ENCODE measurements at regions not wholly inside any gene's neighbourhood (a gene's known extent, or its start where the extent isn't known, plus 50 kb on each side); places are given as distances from the start of the nearest gene placed in this dataset.

DNA sequence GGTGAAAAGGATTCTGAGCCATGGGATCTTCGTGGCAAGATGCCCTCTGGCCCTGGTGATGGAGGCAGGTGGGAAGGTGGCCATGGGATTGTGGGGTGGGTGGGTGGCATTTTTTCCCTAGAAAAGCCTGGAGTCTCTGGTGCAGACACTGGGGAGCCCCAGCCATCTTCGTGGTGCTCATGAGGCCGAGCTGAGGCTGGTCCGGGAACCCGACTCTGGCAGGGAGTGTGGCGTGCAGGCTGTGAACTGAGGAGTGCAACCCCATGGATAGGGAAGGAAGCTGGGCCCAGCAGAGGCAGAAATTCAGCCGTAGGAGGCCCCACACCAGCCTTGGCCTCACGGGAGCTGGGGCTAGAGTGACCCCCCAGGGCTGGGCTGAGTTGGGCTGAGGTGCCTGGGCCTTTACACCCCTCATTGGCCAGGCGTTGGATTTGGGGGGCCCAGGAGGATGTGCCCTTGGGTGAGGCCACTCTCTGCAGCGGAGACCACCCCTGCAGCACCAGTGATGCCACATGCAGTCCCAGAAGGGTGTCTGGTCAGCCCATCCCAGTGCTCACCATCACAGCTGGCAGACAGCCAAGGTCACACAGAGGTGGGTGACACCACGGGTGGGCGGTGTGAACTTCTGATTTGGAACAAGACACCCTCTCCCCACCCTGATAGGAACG lies 115.6 kb upstream of the HDAC4 start:
- DNase-seq (ENCODE audit: low spot score): no peak

DNA sequence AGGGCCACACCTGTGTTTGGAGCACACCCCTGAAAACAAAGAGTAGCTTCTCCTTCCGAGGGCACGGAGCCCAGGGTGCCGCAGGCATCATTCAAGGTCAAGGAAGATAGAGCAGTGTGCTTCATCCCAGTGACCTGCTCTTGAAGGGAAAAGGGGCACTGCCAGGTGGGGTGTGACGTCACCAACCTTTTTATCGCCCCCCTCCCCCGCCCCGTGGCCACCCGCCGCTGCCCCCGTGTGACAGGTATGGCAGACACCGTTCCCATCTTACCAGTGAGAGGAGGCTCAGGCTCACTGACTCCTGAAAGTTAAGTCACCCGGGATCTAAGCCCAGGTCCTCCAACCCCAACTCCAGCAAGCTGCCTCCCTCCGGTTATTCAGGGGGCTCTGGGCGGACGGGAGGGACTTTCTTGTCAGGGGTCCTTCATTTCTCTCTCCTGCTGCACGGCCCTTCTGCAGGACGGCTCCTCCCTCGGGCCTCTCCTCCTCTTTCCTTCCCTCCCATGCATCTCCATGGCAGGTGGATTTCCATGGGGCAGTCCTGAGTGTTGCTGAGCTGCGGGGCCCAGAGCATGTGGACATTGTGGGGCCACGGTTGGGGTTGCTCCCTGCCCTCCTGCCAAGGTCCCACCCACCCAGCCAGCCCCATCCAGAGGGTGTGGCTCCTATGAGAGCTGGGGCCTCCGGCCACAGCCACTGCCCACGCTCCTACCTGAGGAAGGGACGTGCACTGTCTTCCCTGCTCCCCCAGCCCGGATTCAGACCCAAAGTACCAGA lies 114.1 kb upstream of the HDAC4 start:
- DNase-seq (ENCODE audit: low spot score): no peak

DNA sequence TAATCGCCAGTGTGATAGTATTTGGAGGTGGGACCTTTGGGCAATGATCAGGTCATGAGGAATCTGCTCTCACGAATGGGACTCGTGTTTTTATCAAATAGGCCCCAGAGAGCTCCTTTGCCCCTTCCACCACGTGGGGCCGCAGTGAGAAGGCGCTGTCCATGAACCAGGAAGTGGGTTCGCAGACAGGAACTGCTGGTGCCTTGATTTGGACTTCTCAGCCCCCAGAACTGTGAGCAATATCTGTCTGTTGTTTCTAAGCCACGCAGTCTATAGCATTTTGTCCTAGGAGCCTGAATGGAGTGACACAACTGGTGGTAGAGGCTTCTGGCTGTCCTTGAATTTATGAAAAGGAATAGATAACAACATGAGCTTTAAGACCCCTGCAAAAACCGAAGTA lies 111.2 kb upstream of the HDAC4 start:
- no peak for DNase-seq (ENCODE audit: low spot score)

DNA sequence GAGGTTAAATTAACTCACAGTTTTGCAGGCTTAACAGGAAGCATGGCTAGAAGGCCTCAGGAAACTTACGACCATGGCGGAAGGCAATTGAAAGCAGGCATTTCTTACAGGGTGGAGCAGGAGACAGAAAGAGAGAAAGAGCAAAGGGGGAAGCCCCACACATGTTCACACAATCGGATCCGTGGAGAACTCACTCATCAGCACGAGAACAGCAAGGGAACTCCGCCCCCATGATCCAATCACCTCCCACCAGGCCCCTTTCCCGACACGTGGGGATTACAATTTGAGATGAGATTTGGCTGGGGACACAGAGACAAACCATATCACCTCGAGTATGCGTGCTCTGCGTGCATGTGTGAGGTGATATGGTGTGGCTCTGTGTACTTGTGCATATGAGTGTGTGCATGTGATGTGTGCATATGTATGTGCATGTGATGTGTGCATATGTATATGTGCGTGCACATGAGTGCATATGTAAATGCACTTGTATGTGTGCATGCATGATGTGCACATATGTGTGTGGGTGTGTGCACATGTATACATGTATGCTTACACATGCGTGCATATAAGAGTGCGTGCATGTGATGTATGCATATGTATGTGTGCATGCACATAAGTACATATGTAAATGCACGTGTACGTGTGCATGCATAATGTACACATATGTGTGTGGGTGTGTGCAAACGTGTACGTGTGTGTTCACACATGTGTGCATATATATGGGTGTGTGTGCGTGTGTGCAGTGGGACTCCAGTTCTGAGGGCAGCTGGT lies 108.7 kb upstream of the HDAC4 start:
- DNase-seq (ENCODE audit: low spot score): no peak

DNA sequence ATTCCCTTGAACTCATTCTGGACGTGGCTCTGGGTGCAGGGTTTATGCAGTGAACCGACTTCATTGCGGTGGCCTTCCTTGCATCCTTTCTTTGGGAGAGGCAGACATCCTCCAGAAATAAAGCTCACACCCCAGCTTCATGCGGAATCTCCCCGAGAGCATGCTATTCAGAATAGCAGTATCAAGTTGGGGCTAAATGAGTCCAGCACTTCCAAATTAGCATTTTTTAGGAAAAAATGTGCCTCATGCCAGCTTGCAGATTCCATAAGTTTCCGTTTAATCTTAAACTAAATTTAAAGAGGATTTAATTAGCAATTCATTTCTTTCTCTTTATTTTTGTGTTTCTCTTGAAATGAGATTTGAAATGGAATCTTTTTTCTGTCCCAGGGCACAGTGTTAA lies 107.4 kb upstream of the HDAC4 start:
- no peak for DNase-seq (ENCODE audit: low spot score)

DNA sequence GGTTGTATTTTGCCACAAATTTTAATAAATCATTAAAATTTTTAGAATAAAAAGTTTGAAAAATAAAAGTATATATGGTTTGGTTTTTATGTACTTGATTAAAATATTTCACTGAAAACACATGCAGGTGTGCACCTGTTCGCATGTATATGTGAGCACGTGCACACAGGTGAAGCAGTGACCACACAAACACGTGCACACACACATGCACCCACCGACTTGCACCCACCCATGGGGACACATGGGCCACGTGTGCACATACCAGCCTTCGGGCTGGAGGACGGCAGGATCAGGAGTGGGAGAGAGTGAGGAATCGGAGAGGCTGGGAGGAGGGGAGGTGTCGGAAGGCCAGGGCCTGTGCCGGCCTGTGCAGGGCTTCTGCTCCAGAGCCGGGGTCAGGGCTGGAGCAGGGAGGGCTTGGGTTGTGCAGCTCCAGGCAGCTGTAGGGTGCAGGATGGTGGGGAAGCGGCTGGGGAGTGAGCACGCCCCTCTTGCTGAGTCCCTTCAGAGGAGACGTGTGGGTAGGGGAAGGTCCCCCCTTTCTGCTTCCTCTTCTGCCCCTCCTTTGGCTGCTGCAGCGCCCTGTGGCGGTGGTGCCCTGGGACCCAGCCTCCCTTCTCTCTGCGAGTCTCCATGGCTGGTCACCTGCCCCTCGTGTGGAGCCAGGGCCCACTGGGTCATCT lies 106.9 kb upstream of the HDAC4 start:
- DNase-seq (ENCODE audit: low spot score): no peak

DNA sequence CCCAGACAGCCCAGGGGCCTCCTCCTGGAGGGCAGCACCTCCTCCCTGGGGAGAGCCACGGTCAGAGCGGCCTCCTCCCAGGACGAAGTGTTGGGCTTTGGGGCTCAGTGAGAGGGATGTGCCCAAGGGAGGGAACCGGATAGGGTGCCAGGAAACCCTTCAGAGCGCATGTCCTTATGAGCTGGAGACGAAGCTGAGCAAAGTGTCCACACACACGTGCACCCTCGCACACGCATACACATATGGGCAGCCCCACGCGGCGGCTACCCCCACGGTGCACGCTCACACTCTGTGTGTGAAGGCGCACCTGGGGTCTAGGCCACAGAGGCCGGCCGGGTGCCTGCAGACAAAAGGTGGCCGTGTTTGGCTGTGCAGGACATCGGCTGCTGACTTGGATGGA lies 106.1 kb upstream of the HDAC4 start:
- DNase-seq (ENCODE audit: low spot score): no peak

DNA sequence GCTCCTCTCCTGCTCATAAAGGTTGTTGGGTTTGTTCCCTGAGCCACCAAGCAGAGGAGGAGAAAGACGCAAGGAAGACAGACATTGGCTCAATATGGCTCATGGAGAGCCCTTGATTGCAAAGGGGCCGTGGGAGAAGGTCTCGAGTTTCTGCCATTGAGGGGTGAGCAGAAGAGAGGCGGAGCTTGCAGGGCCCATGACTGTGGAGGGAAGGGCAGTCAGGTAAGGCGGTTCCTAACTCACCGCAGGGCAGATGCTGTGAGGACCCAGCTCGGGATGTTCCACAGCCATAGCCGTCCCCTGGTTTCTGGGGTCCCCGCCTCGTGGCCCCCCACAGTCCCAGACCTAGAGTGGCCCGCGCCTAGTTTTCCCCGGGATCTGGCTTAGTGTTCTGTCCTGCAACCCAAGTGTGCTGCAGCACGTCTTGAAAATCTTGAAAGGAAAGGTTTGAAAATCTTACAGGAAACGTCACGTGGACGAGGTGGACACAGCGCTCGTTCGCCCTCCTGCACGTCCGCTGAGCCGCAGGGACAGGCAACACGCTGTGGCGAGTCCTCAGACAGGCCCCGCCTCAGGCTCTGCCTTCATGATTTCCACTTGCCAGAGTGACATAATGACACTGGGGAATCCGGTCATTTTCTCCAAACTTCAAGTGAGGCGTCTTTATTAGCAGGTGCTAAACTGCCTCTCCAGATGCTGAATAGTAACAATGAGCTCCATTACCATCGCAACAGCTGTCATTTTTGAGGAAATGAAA lies 105.5 kb upstream of the HDAC4 start:
- DNase-seq (ENCODE audit: low spot score): no peak

DNA sequence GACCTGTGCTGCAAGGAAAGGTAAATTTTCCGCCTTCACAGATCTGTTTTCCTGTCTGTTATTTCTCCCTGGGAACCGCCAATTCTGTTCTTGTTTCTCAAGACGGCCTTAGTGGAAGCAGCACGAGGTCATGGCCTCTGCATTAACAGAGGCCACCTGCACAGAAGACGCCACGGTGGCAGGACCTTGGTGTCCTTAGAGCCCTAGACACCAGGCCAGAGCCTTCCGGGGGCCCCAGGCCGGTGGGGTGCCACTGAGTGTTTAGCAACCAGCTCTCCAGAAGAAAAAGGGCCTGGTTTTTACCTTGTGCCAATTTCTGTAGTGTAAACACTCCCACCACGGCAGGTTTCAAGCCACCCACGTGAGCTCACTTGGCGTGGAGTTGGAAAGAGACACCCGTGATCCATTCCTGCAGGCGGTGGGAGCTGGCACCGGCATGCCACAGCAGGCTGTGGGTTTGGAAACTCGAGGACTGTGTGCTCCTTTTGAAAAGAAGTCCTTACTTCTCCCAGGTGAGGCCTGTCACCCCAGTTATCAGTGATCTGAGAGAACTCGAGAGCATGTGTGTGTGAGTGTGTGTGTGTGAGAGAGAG lies 103.9 kb upstream of the HDAC4 start:
- no peak for DNase-seq (ENCODE audit: low spot score)

DNA sequence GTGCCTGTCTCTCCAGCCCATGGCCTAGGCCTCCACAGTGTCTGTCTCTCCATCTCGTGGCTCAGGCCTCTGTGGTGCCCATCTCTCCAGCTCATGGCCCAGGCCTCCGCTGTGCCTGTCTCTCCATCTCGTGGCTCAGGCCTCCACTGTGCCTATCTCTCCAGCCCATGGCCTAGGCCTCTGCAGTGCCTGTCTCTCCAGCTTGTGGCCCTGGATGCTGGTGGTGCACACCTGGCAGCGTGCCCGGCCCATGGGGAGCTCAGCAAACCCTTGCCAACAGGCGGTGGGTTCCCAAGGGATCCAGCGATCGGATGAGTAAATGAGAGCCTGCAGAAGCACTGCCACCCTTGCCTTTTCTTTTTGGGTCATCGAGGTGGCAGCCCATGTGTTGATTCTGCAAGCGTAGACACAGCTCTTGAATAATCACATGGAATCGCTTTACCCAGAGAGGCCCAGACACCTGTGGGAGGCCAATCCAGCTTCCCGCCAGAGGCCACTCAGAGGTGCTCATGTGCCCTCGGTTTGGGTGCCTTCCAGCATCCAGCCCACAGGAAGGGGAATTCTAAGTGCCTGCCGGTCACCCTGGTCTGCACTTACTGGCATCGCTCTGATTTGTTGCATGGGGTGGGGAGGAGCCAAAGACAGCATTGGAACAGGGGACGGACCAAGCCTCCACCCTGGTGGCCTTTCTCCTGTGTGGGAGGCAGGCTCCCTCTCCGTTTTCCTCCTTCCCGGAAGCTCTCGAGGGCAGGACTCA lies 101.8 kb upstream of the HDAC4 start:
- DNase-seq (ENCODE audit: low spot score): no peak

DNA sequence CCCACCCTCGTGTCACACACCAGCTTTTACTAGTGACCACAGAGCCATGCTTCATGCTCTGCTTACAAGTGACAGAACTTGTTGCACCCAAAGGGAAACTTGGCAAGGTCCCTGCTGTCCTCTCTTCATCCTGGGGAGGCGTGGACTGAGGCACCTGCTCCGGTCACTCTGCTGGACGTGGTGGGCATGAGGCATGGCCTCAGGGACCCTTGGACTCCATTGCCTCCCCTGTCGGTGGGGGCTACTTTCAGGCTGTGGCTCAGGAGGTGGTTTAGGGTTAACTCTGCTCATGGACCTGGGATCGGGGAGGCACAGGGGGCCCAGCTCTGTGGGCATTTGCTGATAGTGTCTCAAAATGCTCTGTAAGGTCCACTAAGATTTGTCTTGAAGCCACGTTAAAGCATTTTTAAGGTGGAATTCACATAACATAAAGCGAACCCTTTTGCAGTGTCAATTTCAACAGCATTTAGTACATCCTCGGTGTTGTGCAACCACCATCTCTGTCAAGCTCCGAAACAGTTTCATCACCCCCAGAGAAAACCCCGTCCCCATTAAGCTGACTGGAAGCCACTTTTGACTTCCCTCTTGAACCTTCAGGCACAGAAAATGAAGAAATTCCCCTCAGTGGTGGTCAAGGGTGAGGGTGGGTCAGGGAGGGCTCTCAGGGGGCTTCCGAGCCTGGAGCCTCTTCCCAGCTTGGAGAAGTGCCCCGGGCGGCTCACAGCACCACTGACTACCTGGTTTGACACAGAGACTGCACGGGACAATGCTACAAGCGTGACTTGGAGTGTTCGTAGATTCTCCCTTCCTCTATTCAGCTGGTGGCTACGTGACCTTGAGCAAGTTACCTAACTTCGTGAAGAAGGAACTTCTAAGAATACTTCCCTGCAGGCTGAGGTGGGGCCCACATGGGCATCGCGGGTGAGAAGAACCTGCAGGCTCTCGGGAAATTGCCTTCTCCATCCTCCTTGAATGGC lies 100.0 kb upstream of the HDAC4 start:
- no peak for DNase-seq (ENCODE audit: low spot score)

DNA sequence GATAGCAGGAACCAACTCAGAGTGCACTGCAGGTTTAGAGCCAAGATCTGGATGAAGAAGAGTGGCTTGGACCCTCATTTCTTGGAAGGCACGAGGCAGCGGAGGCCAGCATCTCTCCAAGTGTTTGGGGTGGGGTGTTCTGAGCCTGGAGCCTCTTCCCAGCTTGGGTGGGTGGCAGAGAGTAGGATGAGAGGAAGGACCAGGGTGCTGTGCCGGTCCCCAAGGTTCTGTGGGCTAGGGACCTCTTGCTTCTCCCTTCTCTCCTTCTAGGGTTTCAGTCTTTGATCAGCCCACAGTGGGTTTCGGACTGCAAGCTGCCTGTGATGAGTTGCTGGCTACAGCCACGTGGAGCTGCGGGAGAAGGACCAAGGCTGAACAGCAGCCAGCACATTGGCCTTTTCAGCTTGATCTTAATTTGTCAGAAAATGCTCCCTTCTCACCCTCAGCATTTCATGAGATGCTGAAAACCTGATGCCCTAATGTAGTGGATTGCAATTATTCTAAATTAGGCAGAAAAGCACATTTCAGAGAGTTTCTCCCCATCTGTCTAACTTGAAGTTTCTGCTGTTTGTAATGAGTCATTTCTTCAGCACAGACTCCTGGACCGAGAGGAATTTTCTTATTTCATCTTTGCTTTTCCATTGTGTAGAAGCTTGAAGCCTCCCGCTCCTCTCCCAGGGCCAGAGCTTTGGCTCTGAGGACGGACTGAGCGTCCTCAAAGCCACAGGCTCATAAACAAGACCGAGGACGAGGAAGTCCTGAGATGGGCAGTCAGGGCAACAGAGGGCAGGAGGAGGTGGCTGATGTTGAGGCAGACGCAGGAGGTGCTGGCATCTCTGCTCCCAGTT lies 99.1 kb upstream of the HDAC4 start:
- no peak for DNase-seq (ENCODE audit: low spot score)

DNA sequence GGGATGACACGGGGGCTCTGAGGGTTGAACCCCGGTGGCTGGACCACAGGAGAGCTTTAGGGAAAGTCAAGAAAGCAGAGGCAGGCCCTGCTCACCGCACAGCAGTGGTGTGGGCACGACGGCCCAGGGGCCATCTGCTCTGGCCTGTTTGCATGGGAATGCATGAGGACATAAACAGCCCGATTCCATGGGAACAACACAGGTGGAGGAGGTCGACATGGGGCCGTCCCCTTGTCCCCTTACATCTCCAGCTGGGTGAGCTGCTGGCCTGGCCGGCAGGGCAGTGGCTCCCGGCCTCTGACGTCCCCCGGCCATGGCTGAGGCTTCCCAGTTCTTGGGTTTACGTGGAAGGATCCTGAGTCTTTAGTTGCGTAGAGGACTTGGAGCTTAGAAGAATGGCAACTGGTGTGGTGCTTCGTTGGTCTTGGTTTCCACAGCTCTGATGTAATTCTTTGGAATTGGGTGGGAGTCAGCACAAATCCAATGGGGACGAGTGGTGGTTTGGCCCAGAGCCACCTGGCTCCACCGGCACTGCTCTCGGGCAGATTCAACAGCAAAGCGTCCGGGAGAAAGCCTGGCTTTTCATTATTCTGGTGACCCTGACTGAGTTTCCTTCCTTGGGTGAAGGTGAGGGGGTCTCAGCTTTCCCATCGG lies 98.3 kb upstream of the HDAC4 start:
- DNase-seq (ENCODE audit: low spot score): no peak

DNA sequence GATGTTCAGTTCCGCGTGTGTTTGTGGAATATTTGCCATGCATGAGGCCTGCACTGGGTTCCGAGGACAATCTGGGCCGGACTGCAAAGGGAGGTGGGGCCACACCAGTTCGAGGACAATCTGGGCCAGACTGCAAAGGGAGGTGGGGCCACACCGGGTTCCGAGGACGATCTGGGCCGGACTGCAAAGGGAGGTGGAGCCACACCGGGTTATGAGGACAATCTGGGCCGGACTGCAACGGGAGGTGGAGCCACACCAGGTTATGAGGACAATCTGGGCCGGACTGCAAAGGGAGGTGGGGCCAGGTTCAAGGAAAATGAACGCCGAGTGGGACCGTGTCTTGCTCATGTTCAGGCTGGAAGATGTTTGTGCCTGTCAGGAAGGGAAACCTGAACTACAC lies 97.8 kb upstream of the HDAC4 start:
- DNase-seq (ENCODE audit: low spot score): no peak

DNA sequence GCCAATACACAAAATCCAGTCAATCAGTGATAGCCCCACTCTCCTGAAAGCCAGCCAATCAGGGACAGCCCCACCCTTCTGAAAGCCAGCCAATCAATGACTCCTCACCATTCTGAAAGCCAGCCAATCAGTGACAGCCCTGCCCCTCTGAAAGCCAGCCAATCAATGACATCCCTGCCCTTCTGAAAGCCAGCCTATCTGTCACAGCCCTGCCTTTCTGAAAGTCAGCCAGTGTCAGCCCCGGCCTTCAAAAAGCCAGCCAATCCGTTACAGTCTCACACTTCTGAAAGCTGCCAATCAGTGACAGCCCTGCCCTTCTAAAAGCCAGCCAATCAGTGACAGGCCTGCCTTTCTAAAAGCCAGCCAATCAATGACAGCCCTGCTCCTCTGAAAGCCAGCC lies 95.9 kb upstream of the HDAC4 start:
- DNase-seq (ENCODE audit: low spot score): no peak

DNA sequence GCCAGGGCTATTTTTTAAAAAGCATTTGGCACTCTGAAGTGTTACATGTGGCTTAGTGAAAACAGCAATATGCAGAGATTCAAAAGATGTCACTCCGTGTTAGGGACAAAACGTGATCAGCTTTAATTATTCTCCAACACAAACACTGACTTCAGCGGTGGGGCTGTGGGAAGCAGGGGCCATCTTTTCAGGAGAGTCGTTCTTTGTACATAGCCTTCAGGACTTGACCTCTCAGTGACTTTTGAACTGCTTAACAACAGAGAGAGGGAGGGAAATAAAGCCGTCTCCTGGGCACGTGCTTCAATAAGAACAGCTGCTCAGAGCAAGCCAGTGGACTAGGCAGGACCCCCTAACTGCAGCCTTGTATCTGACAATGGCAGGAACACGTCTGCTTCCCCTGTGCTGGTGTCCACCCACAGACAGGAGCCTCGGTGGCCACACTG lies 95.0 kb upstream of the HDAC4 start:
- DNase-seq (ENCODE audit: low spot score): no peak

DNA sequence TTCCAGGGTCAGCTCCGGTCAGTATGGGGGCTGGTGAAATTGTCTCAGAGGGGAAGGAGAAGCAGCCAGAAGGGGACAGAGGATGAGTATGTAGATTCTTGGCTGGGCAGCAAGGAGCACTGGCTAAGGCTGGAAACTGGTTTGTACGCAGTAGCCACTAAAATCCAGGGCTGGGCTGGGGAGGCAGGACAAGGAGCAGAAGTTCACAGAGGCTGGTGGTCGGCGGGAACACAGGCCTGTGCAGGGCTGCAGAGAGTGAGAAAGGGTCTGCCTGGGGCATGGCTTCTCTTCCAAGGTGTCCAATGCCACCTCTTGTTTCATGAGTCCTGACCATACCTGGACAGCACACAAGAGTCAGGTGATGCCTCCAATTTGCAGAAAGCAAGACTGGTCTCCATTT lies 94.4 kb upstream of the HDAC4 start:
- no peak for DNase-seq (ENCODE audit: low spot score)

DNA sequence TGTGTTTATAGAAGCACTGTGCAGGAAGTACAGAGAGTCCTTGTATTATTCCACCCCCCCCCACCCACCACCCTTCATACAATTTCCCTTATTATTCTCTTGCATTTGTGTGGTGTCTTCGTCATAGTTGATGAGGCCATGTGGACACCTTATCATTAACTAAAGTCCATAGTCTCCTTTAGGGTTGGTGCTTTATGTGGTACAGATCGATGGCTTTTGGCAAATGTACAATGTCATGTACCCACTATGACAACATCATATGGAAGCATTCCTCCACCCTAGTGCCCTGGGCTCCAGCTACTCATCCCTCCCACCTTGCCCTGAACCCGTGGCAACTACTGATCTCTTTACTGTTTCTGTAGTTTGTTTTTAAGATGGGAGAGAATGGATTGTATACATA lies 93.8 kb upstream of the HDAC4 start:
- no peak for DNase-seq (ENCODE audit: low spot score)

All from LoVo (cell line).